Smooth muscle cell (in vitro differentiated cells): ENCODE measurements at regions not wholly inside any gene's neighbourhood (a gene's known extent, or its start where the extent isn't known, plus 50 kb on each side); places are given as distances from the start of the nearest gene placed in this dataset.

Source experiments
- DNase-seq: peaks from one replicate; lab custom pipeline; 2025; ENCODE audit not compliant: unreplicated experiment; lab: John Stamatoyannopoulos, UW
- H2AFZ ChIP-seq: fragments of 200-600 bp; sonication (generic); 2 replicates; pipeline ENCODE4 v1.6.0; 2016; ENCODE audit warnings: antibody characterized with exemption, low read depth, mild to moderate bottlenecking
- H3F3A ChIP-seq: fragments of 200-600 bp; sonication (generic); 2 replicates; pipeline ENCODE4 v1.6.0; 2017; ENCODE audit warnings: antibody characterized with exemption, low read depth
- H3K27ac ChIP-seq: fragments of 200-600 bp; sonication (generic); 2 replicates; pipeline ENCODE4 v1.5.1; 2016; ENCODE audit warnings: low read depth, mild to moderate bottlenecking
- H3K27me3 ChIP-seq: fragments of 200-600 bp; sonication (generic); 2 replicates; pipeline ENCODE4 v1.6.1; 2016; ENCODE audit warnings: low read depth, mild to moderate bottlenecking
- H3K36me3 ChIP-seq: fragments of 200-600 bp; sonication (generic); 2 replicates; pipeline ENCODE4 v1.5.1; 2016; ENCODE audit warnings: low read depth
- H3K4me1 ChIP-seq: fragments of 200-600 bp; sonication (generic); 2 replicates; pipeline ENCODE4 v1.5.1; 2016; ENCODE audit warnings: low read depth
- H3K4me2 ChIP-seq: fragments of 200-600 bp; sonication (generic); 2 replicates; pipeline ENCODE4 v1.6.0; 2016; ENCODE audit warnings: mild to moderate bottlenecking
- H3K4me3 ChIP-seq: fragments of 200-600 bp; sonication (generic); 2 replicates; pipeline ENCODE4 v1.5.1; 2016; ENCODE audit warnings: mild to moderate bottlenecking
- H3K79me2 ChIP-seq: fragments of 200-600 bp; sonication (generic); 2 replicates; pipeline ENCODE4 v1.6.0; 2016; ENCODE audit warnings: low read depth, mild to moderate bottlenecking
- H3K9ac ChIP-seq: fragments of 200-600 bp; sonication (generic); 2 replicates; pipeline ENCODE4 v1.6.0; 2016; ENCODE audit warnings: low read depth
- H3K9me3 ChIP-seq: fragments of 200-600 bp; sonication (generic); replicated peaks from 2 replicates; pipeline ENCODE4 v1.5.1; 2016; ENCODE audit warnings: low read depth
- H4K20me1 ChIP-seq: fragments of 200-600 bp; sonication (generic); 2 replicates; pipeline ENCODE4 v1.6.0; 2016; ENCODE audit warnings: low read depth
- WGBS: methylation state at CpG from one replicate; pipeline ENCODE4 v1.1.7; 2016; ENCODE audit warnings: low lambda C conversion rate; 5-methylcytosine and 5-hydroxymethylcytosine counted together
- TF ChIP-seq, protein P1 (sequence below): fragments of 200-600 bp; sonication (generic); IDR thresholded peaks from 2 replicates; pipeline ENCODE4 v1.5.1; 2017; ENCODE audit warnings: borderline replicate concordance, mild to moderate bottlenecking, antibody characterized with exemption; ENCODE audit not compliant: insufficient read depth, poor library complexity, severe bottlenecking

DNA sequence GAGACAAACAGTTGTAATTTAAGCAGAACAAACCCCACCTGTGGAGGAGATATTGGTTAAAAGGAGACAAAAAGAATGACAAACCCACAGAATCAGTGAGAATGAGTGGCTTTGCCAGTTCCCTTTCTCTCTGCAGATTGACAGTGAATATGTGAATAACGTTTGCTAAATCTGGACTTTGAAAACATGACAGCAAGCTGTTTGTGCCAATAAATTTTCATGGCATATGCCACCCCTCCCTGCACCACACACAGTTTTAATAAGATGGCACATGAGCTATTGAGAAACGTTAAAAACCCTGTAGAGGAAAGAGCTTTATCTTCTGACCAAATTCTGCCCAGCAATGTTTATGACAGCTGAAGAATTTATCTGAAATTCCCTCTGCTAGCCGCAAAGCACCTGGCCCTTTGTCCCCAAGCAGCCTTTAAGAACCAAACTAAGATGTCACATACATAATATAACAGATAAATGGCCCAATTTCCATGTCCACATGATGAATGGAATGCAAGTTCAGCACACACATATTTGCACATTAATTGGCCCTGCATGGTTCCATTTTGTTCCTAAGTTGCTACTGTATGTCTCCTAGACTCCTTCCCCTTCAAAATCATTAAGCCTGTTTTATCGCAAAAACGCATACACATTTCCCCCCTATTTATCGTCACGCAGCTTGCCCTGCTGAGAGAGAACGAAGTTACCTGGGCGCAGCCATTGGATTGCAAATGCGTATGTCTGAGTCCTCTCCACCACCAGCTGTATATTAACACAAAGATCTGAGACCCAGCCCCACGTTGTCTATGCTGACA is 773.5 kb upstream of the EEF2KMT start:
- no peak overlapping the region for H3K4me2 ChIP-seq
- TF ChIP-seq, protein P1, sequence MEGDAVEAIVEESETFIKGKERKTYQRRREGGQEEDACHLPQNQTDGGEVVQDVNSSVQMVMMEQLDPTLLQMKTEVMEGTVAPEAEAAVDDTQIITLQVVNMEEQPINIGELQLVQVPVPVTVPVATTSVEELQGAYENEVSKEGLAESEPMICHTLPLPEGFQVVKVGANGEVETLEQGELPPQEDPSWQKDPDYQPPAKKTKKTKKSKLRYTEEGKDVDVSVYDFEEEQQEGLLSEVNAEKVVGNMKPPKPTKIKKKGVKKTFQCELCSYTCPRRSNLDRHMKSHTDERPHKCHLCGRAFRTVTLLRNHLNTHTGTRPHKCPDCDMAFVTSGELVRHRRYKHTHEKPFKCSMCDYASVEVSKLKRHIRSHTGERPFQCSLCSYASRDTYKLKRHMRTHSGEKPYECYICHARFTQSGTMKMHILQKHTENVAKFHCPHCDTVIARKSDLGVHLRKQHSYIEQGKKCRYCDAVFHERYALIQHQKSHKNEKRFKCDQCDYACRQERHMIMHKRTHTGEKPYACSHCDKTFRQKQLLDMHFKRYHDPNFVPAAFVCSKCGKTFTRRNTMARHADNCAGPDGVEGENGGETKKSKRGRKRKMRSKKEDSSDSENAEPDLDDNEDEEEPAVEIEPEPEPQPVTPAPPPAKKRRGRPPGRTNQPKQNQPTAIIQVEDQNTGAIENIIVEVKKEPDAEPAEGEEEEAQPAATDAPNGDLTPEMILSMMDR = no peak
- 28% methylated on average over 11 of the region's 11 CpGs for WGBS
- no peak overlapping the region for H3K4me3 ChIP-seq
- H3K27ac ChIP-seq = no peak overlapping the region
- H3K9me3 ChIP-seq = no peaks in the 10 kb centered on the region
- no peak overlapping the region for H2AFZ ChIP-seq
- no peaks in the 10 kb centered on the region for H3F3A ChIP-seq
- no peaks in the 10 kb centered on the region for H3K79me2 ChIP-seq
- no peaks in the 10 kb centered on the region for H4K20me1 ChIP-seq
- H3K4me1 ChIP-seq = no peaks in the 10 kb centered on the region
- peaks cover 10% of the 10 kb centered on the region for H3K27me3 ChIP-seq
- H3K9ac ChIP-seq = no peak overlapping the region
- no peaks in the 10 kb centered on the region for H3K36me3 ChIP-seq
- no peak for DNase-seq

DNA sequence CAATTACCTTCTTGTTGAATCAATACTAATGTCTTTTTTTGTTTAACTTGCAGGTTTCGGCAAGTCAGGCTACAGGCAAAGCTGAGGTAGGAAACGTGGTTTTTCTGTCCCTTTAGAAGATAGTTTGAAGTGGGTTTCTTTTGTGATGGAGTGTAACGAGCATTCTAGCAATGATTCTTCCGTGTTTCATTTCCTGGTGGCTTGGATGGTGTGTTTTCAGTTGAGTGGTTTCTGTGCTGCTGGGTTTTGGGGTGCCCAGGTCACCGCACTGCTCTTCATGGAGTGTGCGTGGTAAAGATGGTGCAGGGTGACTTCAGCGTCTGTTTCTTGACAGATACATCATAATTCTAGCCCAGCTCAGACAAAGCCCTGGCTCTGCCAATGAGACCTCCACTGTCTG is 769.7 kb upstream of the EEF2KMT start:
- no peaks in the 10 kb centered on the region for H3K36me3 ChIP-seq
- DNase-seq = no peak
- TF ChIP-seq, protein P1 = no peak
- WGBS = 92% methylated on average over 7 of the region's 7 CpGs
- no peaks in the 10 kb centered on the region for H3K9me3 ChIP-seq
- H3K79me2 ChIP-seq = no peaks in the 10 kb centered on the region
- H3K9ac ChIP-seq = no peak overlapping the region
- no peak overlapping the region for H3K4me3 ChIP-seq
- no peaks in the 10 kb centered on the region for H3K4me1 ChIP-seq
- H3F3A ChIP-seq = no peaks in the 10 kb centered on the region
- no peak overlapping the region for H2AFZ ChIP-seq
- H3K27ac ChIP-seq = no peak overlapping the region
- H3K27me3 ChIP-seq = peaks cover 10% of the 10 kb centered on the region
- H4K20me1 ChIP-seq = no peaks in the 10 kb centered on the region
- no peak overlapping the region for H3K4me2 ChIP-seq

DNA sequence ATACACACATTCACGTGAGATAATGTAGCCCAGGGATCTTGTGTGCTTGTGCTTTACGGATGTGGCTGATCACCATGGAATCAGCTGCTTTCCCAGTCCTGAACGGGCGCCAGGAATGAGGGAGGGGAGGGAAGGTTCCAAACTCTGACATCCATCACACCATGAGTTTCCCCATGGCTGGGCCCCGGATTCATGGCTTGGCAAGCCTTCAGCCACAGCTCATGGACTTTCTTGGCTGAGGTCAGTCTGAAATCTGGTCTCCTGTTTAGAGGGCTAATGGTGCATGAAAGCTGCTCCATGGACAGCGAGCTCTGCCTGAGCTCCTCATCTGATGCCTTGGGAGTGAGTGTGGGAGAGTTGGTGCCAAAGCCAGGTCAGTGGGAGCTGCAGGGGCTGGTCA is 767.6 kb upstream of the EEF2KMT start:
- Histone ChIP-seq H3K27ac (no peak overlapping the region), H3K4me1 (no peaks in the 10 kb centered on the region), H3F3A (no peaks in the 10 kb centered on the region), H3K4me3 (no peak overlapping the region), H2AFZ (no peak overlapping the region), H3K9me3 (no peaks in the 10 kb centered on the region), H3K27me3 (peaks cover under 1% of the 10 kb centered on the region), H3K9ac (no peak overlapping the region), H4K20me1 (no peaks in the 10 kb centered on the region), H3K36me3 (no peaks in the 10 kb centered on the region), H3K4me2 (no peak overlapping the region), H3K79me2 (no peaks in the 10 kb centered on the region)
- 86% methylated on average over 6 of the region's 6 CpGs for WGBS
- TF ChIP-seq, protein P1 = no peak
- DNase-seq = no peak
